Calu3 (cell line): ENCODE measurements at regions not wholly inside any gene's neighbourhood (a gene's known extent, or its start where the extent isn't known, plus 50 kb on each side); places are given as distances from the start of the nearest gene placed in this dataset.
A peak's percentile ranks its signal among the peaks of the same experiment; 100 is the strongest.

Experiments used
- BruUV-seq: library from RNA; stranded (reverse); fragments of 400-500 nt; replicated peaks from 2 replicates; lab custom pipeline; 2021; lab: Mats Ljungman, UMichigan
- CTCF ChIA-PET: fragments of 300-600 bp; sonication (Branson Sonifier 250); formaldehyde crosslinking; loops from one replicate; lab custom pipeline; 2022; ENCODE audit warnings: antibody characterized with exemption; lab: Charles Lee
- DNase-seq: peaks from one replicate; pipeline ENCODE4 v3.0.0; 2022
- H3K27ac Mint-ChIP-seq: one replicate; pipeline ENCODE4 v1.8.0; 2022; ENCODE audit warnings: mixed read lengths; ENCODE audit not compliant: unreplicated experiment
- H3K27me3 Mint-ChIP-seq: one replicate; pipeline ENCODE4 v1.8.0; 2022; ENCODE audit warnings: mixed read lengths; ENCODE audit not compliant: unreplicated experiment
- H3K36me3 Mint-ChIP-seq: one replicate; pipeline ENCODE4 v1.8.0; 2022; ENCODE audit warnings: mild to moderate bottlenecking, moderate library complexity, mixed read lengths; ENCODE audit not compliant: insufficient read depth, unreplicated experiment
- H3K4me1 Mint-ChIP-seq: one replicate; pipeline ENCODE4 v1.8.0; 2022; ENCODE audit warnings: mild to moderate bottlenecking, low read depth, mixed read lengths; ENCODE audit not compliant: unreplicated experiment
- H3K4me3 Mint-ChIP-seq: one replicate; pipeline ENCODE4 v1.8.0; 2022; ENCODE audit warnings: mild to moderate bottlenecking, low read depth, moderate library complexity, mixed read lengths; ENCODE audit not compliant: unreplicated experiment
- H3K9me3 Mint-ChIP-seq: one replicate; pipeline ENCODE4 v1.8.0; 2022; ENCODE audit warnings: low read depth, mixed read lengths; ENCODE audit not compliant: unreplicated experiment
- CTCF ChIP-seq: fragments of 200-600 bp; IDR thresholded peaks from one replicate; pipeline ENCODE4 v1.8.0; 2022; ENCODE audit warnings: antibody characterized with exemption; ENCODE audit not compliant: unreplicated experiment
- intact Hi-C: fragments of 100-400 bp; cut with micrococcal nuclease; formaldehyde crosslinking; loops from one replicate; pipeline ENCODE4 v1.10.0; 2022; ENCODE audit not compliant: unreplicated experiment

GRCh38 chr6:165747963-165748362 lies 84.9 kb upstream of the PDE10A start:
- Mint-ChIP-seq H3K9me3 (peaks cover 5% of the 10 kb centered on the region), H3K4me3 (no peak overlapping the region), H3K4me1 (peaks cover 8% of the 10 kb centered on the region), H3K36me3 (no peaks in the 10 kb centered on the region), H3K27ac (no peak overlapping the region), H3K27me3 (no peaks in the 10 kb centered on the region)
- intact Hi-C loops = no loop called here
- BruUV-seq = no TSS peak
- TF ChIP-seq CTCF = no peak
- CTCF ChIA-PET = no interaction called here
- DNase-seq = no peak

GRCh38 chr6:165746331-165746730 lies 83.3 kb upstream of the PDE10A start:
- DNase-seq = peak; percentile 37
- intact Hi-C loops = no loop called here
- CTCF ChIA-PET = interaction anchor here (0.6 to 1.2 kb wide), 4 partner anchors 14 to 306 kb away, joined by 3 to 6 read pairs (median 4); no protein-coding TSS in a partner anchor
- H3K4me3 Mint-ChIP-seq = peak overlapping the region; percentile 23
- no peaks in the 10 kb centered on the region for H3K36me3 Mint-ChIP-seq
- peaks cover 8% of the 10 kb centered on the region for H3K4me1 Mint-ChIP-seq
- TF ChIP-seq CTCF = no peak
- H3K9me3 Mint-ChIP-seq = peaks cover 5% of the 10 kb centered on the region
- H3K27ac Mint-ChIP-seq = no peak overlapping the region
- no TSS peak for BruUV-seq
- no peaks in the 10 kb centered on the region for H3K27me3 Mint-ChIP-seq

- Mint-ChIP-seq H3K27ac (no peak overlapping the region), H3K4me3 (no peak overlapping the region), H3K9me3 (peaks cover 5% of the 10 kb centered on the region), H3K4me1 (peaks cover 8% of the 10 kb centered on the region), H3K27me3 (no peaks in the 10 kb centered on the region), H3K36me3 (no peaks in the 10 kb centered on the region)
- TF ChIP-seq CTCF = no peak
- intact Hi-C loops = no loop called here
- no TSS peak for BruUV-seq
- no peak for DNase-seq
- CTCF ChIA-PET = interaction anchor here (1.2 kb wide), 3 partner anchors 13 to 101 kb away, joined by 3 to 5 read pairs (median 3); no protein-coding TSS in a partner anchor
Measured at GRCh38 chr6:165745492-165745891, 82.5 kb upstream of the PDE10A start.

GRCh38 chr6:165744555-165745228 lies 81.7 kb upstream of the PDE10A start:
- no peaks in the 10 kb centered on the region for H3K27me3 Mint-ChIP-seq
- H3K4me3 Mint-ChIP-seq = no peak overlapping the region
- no TSS peak for BruUV-seq
- no peak for DNase-seq
- peaks cover 8% of the 10 kb centered on the region for H3K4me1 Mint-ChIP-seq
- H3K27ac Mint-ChIP-seq = no peak overlapping the region
- TF ChIP-seq CTCF = no peak
- intact Hi-C loops = no loop called here
- peaks cover 5% of the 10 kb centered on the region for H3K9me3 Mint-ChIP-seq
- no peaks in the 10 kb centered on the region for H3K36me3 Mint-ChIP-seq
- CTCF ChIA-PET = interaction anchor here (1.2 kb wide), 1 partner anchor 101 kb away, joined by 3 read pairs; no protein-coding TSS in a partner anchor
